H1 (cell line): ENCODE measurements at regions not wholly inside any gene's neighbourhood (a gene's known extent, or its start where the extent isn't known, plus 50 kb on each side); places are given as distances from the start of the nearest gene placed in this dataset.

Experiments used
- BACH1 ChIP-seq: IDR thresholded peaks from 2 replicates; pipeline ENCODE4 v1.6.1; 2012; ENCODE audit warnings: low read length, improper control_type of control experiment
- CBX8 ChIP-seq: fragments of 300-800, 300-1000 bp; sonication (generic); IDR thresholded peaks from 2 replicates; pipeline ENCODE4 v1.7.1; 2016; ENCODE audit warnings: low read depth, low read length, borderline replicate concordance
- HDAC6 ChIP-seq: IDR thresholded peaks from one replicate; pipeline ENCODE4 v1.7.1; 2012; ENCODE audit warnings: low read depth, mild to moderate bottlenecking, inconsistent platforms, low read length, moderate library complexity
- JUND ChIP-seq: IDR thresholded peaks from 2 replicates; pipeline ENCODE4 v1.6.1; 2011; ENCODE audit warnings: mild to moderate bottlenecking, improper control_type of control experiment, low read length
- NANOG ChIP-seq: IDR thresholded peaks from 2 replicates; pipeline ENCODE4 v1.6.1; 2011; ENCODE audit warnings: low read length, low read depth, mild to moderate bottlenecking, inconsistent platforms; ENCODE audit not compliant: insufficient read depth, poor library complexity, severe bottlenecking
- RBBP5 ChIP-seq: IDR thresholded peaks from 2 replicates; pipeline ENCODE4 v1.7.1; 2012; ENCODE audit warnings: low read depth, mild to moderate bottlenecking, inconsistent platforms, low read length, moderate library complexity, borderline replicate concordance
- RXRA ChIP-seq: IDR thresholded peaks from 2 replicates; pipeline ENCODE4 v1.6.1; 2011; ENCODE audit warnings: low read depth, mild to moderate bottlenecking, low read length, moderate library complexity; ENCODE audit not compliant: insufficient read depth
- TF ChIP-seq, protein P1 (sequence below), 3 experiments: IDR thresholded peaks; 1 replicate in 2 of 3; 2 replicates in 1 of 3; pipeline versions ENCODE4 v1.5.1 to v1.6.1; 2011; ENCODE audit warnings: low read length in 3 of 3, mild to moderate bottlenecking in 3 of 3, inconsistent platforms in 2 of 3, low read depth in 1 of 3, moderate library complexity in 1 of 3; ENCODE audit not compliant: insufficient read depth in 1 of 3; ENCODE audit errors: control extremely low read depth in 1 of 3

GRCh38 chr17:34010534-34010933 lies 244.6 kb upstream of the CCL2 start (continued):
- no peak for TF ChIP-seq RXRA
- no peak for TF ChIP-seq NANOG
- TF ChIP-seq JUND: no peak
- no peak for TF ChIP-seq BACH1
- TF ChIP-seq CBX8: no peak
- no peak for TF ChIP-seq RBBP5
- TF ChIP-seq, protein P1, sequence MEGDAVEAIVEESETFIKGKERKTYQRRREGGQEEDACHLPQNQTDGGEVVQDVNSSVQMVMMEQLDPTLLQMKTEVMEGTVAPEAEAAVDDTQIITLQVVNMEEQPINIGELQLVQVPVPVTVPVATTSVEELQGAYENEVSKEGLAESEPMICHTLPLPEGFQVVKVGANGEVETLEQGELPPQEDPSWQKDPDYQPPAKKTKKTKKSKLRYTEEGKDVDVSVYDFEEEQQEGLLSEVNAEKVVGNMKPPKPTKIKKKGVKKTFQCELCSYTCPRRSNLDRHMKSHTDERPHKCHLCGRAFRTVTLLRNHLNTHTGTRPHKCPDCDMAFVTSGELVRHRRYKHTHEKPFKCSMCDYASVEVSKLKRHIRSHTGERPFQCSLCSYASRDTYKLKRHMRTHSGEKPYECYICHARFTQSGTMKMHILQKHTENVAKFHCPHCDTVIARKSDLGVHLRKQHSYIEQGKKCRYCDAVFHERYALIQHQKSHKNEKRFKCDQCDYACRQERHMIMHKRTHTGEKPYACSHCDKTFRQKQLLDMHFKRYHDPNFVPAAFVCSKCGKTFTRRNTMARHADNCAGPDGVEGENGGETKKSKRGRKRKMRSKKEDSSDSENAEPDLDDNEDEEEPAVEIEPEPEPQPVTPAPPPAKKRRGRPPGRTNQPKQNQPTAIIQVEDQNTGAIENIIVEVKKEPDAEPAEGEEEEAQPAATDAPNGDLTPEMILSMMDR (IDR thresholded peaks at IDR 0.05; ENCODE audit: control extremely low read depth in 1 of 3, insufficient read depth in 1 of 3, low read depth in 1 of 3, low read length in 3 of 3): no peak
- TF ChIP-seq HDAC6: no peak
